ENCODE measurements at regions not wholly inside any gene's neighbourhood (a gene's known extent, or its start where the extent isn't known, plus 50 kb on each side); places are given as distances from the start of the nearest gene placed in this dataset.

DNA sequence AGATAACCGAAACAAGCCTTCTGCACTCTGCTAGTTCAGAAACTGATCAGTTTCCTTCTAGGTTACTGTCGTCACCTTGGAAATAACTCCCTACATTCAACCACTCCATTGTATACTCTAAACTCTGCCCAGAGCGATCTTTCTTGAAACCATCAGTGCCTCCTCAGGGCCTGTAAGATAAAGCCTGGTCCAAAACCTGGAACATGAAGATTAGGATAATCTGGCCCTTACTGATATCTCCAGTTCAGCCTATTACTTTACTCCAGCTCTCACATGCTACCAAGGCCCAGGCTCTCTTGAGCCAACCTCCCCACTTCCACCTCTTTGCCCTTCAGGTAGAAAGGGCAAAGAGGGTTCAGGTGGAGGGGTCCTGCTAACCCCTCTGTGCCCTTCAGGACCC lies 125.3 kb upstream of the RXFP2 start:
- DNase-seq: no peak

DNA sequence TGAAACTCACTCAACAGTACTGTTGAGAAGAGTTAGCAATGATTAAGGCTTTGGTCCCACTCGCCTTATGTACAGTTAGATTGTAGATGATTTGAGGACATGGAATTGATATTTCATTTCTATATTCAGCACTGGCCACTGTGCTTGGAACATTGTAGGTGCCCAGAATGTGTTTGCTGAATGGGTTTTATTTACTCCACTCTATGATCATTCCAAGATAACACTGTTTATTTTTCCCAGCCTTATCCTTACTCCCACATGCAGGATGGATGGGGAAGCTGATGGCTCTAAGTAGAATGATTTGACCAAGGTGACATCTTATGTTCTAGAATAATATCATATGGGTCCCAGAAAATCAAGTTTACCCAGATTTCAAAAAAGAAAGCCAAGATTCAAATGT lies 124.6 kb upstream of the RXFP2 start:
- DNase-seq: no peak

DNA sequence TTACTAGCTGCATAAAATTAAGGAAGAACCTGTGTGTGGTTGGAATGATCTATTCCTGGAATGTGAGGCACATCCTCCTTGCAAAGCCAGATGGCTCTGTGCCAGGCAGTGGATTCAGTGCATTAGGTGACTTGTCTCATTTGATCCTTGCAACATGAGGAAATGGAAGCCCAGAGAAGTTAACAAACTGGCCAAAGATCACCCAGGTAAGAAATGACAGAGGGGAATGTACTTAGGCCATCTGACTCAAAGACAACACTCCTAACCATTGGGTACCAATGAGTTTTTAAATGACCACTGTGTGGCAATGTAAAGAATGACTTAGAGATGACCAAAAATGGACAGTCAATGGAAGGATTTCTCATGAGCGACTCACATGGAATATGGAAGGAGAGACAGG lies 114.2 kb upstream of the RXFP2 start:
- no peak for DNase-seq

DNA sequence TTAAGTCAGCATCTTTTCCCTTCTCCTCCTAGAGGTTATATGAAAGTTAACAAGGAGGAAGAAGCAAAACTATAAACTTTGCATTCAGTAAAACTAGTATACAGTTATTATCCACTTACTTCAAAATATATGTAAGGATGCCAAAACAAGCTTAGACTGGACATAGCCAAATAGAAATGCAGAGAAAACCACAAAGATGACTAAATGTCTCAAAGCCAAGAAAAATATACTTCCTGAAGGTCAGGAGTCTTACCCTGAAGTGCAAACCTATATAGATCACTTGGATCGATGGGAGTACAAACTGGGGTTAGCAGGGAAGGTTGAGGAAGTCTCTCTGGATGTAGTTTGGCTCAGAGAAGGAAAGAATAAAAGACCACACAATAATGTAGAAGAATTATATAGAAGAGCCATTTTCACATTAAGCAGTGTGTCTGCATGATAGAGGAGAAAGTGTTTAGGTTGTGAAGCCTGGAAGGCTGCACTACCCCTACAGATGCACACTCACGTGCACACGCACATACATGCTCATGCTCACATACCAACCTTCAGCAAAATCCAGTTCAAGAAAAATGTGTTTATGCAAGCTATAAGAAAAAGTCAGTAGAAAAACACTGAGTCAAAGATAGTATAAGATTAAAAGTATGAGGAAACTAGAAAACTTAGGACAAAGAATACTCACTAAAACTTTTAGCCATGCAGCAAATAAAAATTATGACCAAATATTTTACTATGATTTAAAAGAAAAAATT lies 112.1 kb upstream of the RXFP2 start:
- DNase-seq: no peak

DNA sequence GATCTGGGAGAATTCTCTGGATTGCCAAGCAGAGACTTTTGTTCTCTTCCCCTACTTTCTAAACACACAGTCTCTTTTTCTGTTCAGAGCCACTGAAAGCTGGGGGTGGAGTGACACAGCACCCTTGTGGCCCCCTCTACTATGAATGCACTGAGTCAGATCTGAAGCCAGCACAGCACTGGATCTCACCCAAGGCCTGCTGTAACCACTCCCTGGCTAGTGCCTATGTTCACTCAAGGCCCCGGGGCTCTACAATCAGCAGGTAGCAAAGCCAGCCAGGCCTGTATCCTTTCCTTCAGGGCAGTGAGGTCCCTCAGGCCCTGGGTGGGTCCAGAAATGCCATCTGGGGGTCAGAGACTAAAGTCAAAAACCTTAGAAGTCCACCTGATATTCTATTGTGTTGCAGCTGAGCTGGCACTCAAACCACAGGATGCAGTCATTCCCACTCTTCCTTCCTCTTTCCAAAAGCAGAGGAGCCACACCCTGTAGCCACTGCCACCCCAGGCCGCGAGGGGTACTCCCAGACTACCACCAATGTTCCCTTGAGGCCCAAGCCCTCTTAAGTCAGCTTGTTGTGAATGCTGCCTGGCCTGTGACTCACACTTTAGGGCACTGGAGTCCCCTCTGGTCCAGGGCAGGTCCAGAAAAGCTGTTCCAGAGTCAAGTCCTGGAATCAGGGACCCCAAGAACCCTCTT lies 110.1 kb upstream of the RXFP2 start:
- DNase-seq: peak; percentile 22

DNA sequence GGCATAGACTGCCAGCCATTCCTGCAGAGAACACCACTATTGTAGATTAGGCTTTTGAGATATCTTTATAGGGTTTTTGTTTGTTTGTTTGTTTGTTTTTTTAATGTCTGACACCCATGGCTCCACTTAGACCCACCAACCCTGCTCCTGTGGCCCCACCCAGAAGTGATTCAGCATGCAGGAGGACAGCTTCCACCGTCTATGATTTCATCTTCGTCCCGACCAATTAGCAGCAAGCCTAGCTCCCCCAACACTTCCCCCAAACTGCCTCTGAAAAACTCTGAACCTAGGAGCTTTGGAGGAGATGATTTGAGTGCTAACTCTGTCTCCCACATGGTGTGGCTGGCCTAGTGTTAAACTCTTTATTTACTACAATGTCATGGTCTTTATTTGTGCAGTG lies 108.3 kb upstream of the RXFP2 start:
- DNase-seq: peak; percentile 13

DNA sequence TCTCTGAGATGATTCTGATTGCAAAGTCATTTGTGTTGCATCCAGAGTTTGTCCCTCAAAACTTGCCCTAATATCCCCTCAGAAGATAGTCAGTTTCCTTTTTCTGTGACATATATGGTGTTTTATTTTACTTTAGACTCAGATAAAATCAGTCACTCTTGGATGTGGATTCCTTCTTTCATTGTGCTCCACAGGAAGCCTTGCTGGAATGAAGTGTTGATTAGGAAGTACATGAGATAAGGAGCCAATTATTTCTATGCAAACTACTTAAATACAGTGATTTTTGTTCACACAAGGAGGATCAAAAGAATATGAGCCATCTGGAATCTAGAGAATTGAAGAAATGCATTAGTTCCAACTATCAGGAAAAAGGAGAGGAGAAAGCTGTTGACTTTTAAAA lies 107.6 kb upstream of the RXFP2 start:
- DNase-seq: no peak

DNA sequence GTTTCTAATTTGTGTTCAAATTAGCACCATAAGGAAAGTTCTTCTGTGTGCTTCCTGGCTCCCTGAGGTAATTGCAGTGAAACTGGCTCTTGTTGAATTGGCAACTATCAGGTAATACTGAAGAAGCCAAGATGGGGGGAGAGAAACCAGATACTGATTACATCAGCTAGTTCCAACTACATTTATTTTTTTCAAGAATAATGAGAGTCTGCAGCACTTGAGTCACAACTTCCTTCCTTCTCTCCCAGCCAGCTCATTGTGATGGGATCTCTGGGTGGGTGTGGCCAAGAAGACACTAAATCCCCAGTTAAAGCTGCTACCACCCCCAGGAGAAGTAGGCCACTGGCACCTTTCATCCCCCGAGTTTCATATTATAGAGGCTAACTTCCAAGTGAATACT lies 100.7 kb upstream of the RXFP2 start:
- DNase-seq: peak; percentile 2

DNA sequence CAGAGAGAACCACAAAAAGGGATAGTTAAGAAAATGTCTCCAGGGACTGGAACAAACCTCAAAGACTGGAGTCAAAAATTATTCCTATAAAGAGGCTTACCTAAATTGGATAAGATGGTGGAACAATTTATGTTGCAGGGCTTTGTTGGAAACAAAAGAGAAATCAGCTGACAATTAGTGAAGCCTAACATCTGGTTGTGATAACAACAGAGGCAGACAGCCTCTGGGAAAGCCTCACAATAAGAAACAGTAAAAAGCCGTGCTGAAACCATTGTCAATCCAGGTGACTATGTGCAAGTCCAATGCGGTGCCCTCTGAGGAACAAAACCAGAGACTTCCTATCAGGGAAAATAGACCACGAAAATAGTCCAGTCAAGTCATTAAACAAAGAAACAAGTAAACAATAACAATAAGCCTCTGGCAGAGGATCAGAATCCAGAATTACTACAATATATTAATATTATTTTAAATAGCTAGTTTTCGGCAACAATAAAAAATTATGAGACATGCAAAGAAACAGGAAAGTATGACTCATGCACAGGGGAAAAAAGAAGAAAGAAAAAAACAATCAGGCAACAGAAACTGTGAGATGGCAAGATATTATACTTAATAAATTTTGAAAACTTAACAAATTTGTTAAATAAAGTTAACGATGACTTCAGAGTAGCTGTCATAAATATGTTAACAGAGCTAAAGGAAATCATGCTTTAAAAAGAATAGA lies 99.7 kb upstream of the RXFP2 start:
- DNase-seq: no peak

DNA sequence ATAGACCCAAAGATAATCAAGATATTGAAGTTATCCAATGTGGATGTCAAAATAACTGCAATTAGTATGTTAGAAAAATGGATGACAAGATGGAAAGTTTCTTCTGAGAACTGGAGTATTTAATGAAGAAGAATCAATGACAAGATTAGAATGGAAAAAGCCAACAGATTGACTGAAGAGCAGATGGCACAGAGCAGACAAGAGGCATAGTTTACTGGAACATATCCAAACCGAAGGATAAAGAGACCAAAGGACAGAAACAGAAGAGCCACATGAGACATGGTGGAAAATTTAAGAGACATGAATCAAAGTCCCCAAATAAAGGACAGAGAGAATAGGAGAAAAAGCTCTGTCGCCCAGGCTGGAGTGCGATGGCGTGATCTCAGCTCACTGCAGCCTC lies 89.6 kb upstream of the RXFP2 start:
- no peak for DNase-seq

DNA sequence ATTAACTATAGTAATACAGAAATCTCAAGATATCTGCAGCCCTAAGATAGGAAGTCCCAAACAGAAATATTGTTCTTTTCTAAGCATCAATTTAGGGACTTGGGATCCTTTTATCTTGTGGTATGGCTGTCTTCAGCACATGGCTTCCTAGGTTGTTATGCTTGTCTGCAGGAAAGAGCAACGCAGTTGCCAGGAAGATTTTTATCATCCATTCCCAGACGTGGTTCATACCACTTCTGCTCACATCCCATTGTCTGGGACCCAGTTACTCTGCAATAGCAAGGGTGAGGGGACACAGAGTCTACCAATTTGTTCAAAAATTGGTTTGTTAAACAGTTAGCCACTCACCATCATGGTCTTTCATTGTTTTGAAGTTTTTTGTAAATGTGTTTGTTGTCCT lies 85.6 kb upstream of the RXFP2 start:
- DNase-seq: no peak

DNA sequence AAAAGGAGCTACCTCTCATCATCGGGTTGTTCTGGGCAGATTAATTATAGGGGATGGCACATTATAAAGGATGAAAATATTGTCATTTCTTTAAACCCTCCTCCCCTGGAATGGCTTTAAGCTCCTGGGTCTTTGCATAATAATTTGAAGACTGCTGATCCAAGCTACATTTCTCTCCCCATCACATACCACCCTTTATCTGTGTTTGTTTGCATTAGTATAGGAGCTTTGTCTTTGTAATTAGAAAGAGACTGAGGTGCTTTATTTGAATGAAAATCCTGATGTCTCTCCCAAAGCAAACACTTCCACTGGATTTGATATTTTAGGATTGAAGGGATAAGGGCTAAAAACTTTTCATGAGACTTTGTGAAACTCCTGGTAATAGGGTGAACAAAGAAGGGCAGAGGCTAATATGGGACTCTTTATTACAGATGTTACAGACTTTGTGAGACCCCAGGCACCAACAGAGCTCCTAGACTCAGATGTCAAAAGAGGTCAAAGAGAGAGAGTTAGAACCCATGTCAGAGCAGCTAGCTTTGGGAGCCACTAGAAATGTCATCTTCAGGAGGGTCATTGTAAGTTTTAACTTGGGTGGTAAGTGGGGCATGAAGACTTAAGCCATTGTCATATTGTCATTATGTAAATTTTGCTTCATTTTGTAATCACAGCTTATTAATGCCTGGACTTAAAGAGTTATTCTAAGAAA lies 75.3 kb upstream of the RXFP2 start:
- no peak for DNase-seq

DNA sequence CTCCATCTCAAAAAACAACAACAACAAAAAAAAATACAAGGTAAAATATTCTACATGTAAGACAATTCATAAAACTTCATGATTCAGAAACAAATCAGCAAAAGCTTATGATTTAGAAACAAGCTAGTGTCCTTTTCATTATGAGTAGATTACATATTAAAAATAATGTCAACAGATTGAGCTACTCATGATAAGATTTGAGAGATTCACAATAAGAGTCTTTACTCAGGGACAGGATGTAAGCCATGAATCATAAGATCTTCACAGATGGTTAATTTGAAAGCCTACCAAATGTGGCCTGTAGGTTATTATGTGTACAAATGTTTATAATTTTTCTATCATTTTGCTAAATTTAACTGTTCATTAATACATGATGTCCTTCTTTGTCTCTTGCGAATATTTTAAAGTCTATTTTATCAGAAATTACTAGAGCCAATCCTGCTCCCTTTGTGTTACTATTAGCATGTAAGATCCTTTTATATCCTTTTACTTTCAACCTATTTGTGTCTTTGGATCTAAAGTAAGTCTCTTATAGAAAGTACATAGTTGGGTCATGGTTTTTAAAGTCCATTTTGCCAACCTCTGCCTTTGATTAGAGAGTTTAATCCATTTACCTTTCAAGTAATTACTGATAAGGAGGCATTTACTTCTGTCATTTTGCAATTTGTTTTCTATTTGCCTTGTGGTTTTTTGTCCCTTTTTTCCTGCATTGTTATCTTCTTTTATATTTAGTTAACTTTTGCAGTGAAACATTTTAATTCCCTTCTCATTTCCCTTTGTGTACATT lies 68.3 kb upstream of the RXFP2 start:
- DNase-seq: no peak

DNA sequence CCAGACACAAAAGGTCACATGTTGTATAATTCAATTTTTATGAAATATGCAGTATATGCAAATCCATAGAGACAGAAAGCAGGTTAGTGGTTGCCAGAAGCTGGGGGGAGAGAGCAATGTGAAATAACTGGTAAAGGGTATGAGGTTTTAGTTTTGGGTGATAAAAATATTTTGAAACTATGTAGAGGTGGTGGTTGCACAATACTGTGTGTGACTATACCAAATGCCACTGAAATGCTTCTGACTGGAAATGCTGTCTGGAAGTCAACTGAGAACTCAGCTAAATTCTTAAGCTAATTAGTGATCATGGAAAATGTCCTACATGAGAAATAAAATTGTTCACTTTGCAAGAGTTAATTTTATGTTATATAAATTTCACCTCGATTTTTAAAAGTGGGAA lies 65.3 kb upstream of the RXFP2 start:
- peak; percentile 54 for DNase-seq

DNA sequence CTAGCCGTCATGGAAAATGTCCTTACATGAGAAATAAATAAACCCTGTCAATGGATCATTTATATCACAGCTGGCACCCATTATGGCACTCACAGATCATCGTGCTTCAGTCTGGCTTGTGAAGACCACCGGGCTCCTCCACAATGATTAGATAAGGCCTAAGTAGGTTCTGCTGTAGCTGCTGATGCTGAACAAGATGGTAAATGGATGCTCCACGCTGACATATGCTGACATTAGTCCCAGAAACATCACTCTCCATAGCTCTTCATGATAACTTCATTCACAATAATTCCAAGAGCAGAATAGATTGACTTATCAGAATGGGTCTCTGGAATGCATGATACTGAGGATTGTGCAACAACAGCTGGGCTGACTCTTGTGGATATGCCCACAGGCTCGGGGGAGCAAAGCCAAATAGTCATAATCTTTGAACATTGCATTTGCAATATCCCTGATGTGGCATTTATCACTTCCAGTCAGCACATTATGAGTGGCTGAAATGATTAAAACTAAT lies 63.8 kb upstream of the RXFP2 start:
- peak; percentile 10 for DNase-seq

DNA sequence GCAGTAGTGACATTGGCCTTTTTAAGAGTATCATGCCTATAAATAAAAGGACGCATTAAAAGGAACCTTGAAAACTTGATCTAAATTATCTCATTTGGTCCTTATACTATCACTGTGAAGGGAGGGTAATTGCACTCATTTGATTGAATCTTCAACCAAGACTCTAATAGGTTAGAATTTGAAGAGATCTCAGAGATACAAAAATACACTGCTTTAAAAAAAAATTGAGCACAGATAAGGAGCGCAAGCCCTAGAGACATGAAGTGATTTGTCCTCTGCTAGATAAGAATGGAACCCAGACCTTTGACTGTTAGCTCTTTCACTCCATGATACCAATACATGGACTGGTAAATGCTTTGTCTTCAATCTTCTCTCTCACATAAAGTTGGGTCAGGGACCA lies 58.2 kb upstream of the RXFP2 start:
- no peak for DNase-seq

DNA sequence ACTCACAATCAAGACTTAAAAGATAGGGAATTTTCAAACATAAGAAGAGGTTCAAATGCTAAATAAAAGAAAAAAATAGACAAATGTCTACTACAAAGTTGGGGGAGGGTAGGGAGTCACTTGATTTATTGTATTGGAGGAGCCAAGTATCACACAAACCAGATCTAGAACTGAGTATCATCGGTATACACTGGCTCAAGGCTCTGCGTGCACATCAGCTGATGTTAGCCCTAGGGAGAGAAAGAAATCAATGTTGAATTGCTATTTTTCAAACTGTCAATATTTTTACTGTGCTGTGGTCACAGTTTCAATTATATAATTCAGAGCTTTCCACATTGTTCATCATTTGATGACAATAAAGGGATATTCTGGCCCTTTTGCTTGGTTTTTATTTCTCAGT lies 54.9 kb upstream of the RXFP2 start:
- no peak for DNase-seq

DNA sequence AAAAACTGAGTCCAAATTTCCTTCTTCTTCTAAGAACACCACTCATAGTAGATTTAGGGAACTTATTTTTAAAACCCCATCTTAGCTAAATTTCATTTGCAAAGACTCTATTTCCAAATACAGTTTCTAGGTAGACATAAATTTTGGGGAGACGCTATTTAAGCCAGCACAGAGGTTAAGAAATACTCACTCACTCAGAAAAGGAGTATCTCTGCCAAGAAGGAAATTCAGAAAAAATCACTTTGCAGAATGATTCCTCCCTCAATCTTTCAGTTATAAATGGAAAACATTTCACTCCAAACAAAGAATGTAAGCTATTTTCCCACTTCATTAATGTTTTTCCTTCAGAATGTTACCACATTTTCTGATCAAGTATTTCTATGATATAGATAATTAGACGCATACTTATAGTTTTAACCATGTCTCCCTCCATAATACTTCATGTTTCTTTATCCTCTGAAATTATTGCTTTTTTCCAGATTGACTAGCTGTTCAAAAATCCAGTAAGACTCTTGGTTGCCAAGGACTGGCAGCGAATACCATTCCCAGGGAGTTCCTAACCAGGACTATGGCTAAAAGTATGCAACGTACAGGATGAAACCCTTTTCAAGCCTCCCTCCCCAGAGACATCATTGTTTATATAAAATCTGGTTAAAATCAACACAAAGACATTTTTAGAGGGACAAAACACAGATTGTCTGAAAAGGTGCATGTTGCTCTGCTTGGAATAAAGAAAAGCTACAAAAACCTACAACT lies 52.5 kb upstream of the RXFP2 start:
- no peak for DNase-seq
